GM19452 (cell line): ENCODE measurements at regions not wholly inside any gene's neighbourhood (a gene's known extent, or its start where the extent isn't known, plus 50 kb on each side); places are given as distances from the start of the nearest gene placed in this dataset.
"Not testable (repeated sequence)": the region's sequence is repeated elsewhere in the genome, so short reads cannot be mapped to it uniquely, and the experiment has no call there.

ENCODE experiments used
- ATAC-seq: cut with Tn5 transposase; IDR thresholded peaks from one replicate; pipeline ENCODE4 v1.9.1; 2021; ENCODE audit not compliant: unreplicated experiment

GRCh38 chrX:84856791-84857190 lies 146.9 kb upstream of the APOOL start:
- ATAC-seq = not testable (repeated sequence)

GRCh38 chrX:84858771-84859170 lies 144.9 kb upstream of the APOOL start:
- ATAC-seq = not testable (repeated sequence)

- no peak for ATAC-seq
Measured at GRCh38 chrX:84865113-84865512, 138.6 kb upstream of the APOOL start.

- not testable (repeated sequence) for ATAC-seq
Measured at GRCh38 chrX:84870281-84870680, 133.4 kb upstream of the APOOL start.

GRCh38 chrX:84872160-84872771 lies 131.4 kb upstream of the APOOL start:
- ATAC-seq = not testable (repeated sequence)

GRCh38 chrX:84873176-84873575 lies 130.5 kb upstream of the APOOL start:
- no peak for ATAC-seq

GRCh38 chrX:84876876-84877275 lies 126.8 kb upstream of the APOOL start:
- no peak for ATAC-seq

GRCh38 chrX:84893897-84894296 lies 109.8 kb upstream of the APOOL start:
- ATAC-seq = no peak

- ATAC-seq = no peak
Measured at GRCh38 chrX:84907324-84907968, 96.2 kb upstream of the APOOL start.

GRCh38 chrX:84909151-84909550 lies 94.5 kb upstream of the APOOL start:
- no peak for ATAC-seq

- ATAC-seq = no peak
Measured at GRCh38 chrX:84924624-84925023, 79.1 kb upstream of the APOOL start.

GRCh38 chrX:84932814-84933213 lies 70.9 kb upstream of the APOOL start:
- ATAC-seq = no peak

GRCh38 chrX:84933956-84934556 lies 69.6 kb upstream of the APOOL start:
- ATAC-seq = no peak
